Frontal cortex (tissue), 3 donors: ENCODE measurements at regions not wholly inside any gene's neighbourhood (a gene's known extent, or its start where the extent isn't known, plus 50 kb on each side); places are given as distances from the start of the nearest gene placed in this dataset.
"Not testable (repeated sequence)": the region's sequence is repeated elsewhere in the genome, so short reads cannot be mapped to it uniquely, and the experiment has no call there.

Experiments used
- DNase-seq, 2 donors: peaks; one replicate each; pipeline ENCODE4 v3.0.0; 2012; ENCODE audit warnings: low spot score in 2 of 2
- FAIRE-seq: peaks from 2 replicates; lab custom pipeline; 2012; peaks lifted over from hg19 to GRCh38; lab: Jason Lieb, UNC
- donor health status: control.
- donor health status: control.
- donor health status: control.

DNA sequence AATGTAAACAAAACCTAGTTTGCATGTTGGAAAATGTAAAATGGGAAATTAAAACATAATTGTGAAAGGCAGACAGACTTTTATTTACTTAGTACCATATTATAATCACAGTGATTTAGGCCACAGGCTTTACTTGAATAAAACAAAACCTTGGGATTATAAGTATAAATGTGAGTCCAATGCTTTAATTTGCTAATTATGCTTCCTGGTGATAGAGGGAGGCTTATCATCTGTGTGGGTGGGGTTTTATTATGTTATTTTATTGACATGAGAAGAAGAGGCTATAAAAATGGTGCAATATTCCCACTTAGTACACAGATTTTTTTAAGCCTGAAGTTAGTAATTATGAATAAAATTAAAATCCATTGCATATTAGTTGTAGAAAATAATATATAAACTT is 248.3 kb upstream of the TBL1XR1 start:
- no peak for FAIRE-seq

GRCh38 chr3:177446165-177446601 is 248.9 kb upstream of the TBL1XR1 start:
- no peak for FAIRE-seq
- DNase-seq, result no peak

More for the DNA sequence above, 248.3 kb upstream of the TBL1XR1 start:
- DNase-seq, result no peak

- FAIRE-seq (no peak), DNase-seq (no peak)
Observed at GRCh38 chr3:177447938-177448337, 250.7 kb upstream of the TBL1XR1 start.

GRCh38 chr3:177448987-177449359 is 251.7 kb upstream of the TBL1XR1 start:
- FAIRE-seq, result no peak
- no peak for DNase-seq

GRCh38 chr3:177449360-177450006 is 252.2 kb upstream of the TBL1XR1 start:
- DNase-seq, result no peak
- FAIRE-seq, result no peak

DNA sequence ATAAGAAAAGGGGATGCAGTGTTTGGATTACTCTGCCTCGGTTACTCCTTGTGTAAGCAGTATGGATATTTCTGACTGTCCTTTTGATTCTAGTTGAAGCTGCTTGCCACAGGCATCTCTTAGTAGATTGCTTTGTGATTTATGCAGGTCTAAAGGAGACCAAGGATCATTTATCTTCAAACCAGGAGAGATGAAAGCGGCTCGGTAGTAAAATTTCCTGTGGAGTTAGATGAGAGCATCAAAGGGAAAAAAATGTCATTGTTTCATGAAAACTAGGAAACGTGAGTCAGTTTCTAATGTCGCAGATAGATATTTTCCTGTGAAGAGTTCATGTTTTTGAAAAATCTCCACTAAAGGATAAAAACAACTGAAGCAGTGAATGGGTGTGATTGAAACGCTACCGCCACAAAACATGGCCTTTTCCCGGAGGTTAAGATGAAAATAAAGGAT is 254.0 kb upstream of the TBL1XR1 start:
- no peak for FAIRE-seq
- DNase-seq, result no peak

DNA sequence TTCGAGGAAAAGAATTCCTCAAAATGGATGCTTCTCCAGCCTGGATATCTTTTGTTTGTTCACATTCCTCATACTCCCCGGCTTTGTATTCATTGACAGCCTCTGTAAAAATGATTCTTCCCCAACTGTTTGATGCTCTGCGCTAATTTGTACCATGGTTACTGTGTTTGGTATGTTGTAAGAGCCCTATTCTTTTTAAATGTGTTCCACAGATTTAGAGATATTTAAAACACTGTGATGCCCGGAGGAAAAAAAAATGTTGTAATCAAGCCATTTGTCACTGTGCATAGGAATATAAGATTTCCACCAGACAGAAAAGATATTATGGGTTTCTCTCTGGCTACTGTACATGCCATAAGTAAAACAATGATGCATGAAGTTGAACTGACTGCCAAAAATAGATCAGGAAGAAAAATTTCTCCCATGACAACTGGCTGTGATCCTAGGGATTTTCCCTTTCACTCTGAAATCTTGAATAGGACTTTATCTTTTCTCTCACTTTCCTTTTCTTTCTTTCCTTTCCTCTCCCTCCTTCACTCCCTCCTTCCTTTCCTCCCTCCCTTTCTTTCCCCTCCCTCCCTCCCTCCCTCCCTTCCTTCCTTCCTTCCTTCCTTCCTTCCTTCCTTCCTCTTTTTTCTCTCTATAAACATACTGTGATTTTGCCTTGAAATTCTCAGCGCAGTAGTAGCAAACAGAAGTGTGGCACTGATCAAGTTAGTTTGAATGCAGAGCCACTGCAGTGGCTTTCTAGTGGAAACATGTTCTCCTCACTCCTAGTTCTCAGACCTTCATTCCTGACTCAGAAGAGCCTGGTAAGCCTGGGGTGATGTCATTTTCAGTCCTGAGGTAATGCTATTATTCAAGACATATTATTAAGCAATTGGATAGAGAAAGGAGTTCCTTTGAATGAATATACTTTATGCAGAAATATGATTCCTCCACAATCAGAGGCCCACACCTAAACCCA is 254.9 kb upstream of the TBL1XR1 start:
- FAIRE-seq, result no peak

DNA sequence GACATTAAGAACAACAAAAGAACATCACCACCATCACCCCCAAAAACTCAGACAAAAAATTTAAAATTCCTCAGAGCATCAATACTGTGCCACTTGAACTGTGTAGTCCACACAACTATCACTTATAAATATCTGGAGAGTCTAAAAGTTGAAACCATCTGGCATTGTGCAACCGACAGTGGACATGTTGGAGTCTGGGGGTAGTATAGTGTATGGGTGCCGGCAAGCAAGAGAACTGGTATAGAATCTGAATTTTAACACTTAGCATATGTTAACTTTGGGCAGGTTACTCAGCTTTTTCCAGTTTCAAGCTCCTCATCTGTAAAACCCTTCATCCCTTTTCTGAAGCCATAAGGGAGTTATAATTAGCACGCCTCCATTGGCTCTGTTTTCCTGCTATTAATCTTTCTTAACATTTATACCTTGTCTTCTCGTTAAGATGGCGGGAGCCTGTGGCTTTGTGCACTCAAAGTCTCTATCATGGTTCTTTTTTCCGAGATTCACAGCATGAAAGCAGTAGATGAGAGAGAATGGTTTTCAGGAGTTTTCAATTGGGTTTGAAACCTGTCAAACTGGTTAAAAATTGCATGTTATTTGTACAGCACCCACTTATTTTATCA is 255.7 kb upstream of the TBL1XR1 start:
- no peak for FAIRE-seq
- no peak for DNase-seq

More for the DNA sequence above, 254.9 kb upstream of the TBL1XR1 start:
- DNase-seq, result no peak

DNA sequence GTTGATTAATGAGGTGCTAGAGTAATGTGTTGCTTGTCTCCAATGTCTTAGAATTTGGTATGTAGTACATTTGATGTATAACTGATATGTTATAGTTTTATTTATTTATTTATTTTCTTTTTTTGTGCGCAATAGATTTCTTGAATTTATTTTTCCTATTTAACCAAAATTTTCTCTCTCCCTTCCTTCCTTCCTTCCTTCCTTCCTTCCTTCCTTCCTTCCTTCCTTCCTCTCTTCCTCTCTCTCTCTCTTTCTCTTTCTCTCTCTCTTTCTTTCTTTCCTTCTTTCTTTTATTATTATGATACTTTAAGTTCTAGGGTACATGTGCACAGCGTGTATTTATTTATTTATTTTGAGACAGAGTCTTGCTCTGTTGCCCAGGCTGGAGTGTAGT is 256.2 kb upstream of the TBL1XR1 start:
- FAIRE-seq (no peak), DNase-seq (no peak)

GRCh38 chr3:177457204-177457603 is 259.9 kb upstream of the TBL1XR1 start:
- not testable (repeated sequence) for DNase-seq, FAIRE-seq

DNA sequence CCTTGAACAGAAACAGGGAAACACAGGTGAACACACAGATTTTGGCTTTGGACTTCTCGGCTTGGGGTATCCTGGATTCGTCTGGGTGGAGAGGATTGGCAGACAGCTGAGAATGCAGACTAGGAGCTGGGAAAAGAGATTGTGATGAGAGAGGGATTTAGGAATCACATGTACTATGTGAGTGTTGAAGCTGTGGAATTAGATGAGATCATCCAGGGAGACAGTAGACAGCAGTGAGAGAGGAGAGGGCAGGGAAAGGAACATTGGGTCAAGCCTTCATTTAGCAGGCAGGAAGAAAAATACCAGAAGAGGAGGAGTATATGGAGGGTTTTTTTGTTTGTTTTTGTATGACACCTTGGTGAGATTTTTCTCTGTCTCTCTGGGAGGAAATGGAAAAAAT is 262.1 kb upstream of the TBL1XR1 start:
- no peak for DNase-seq
- no peak for FAIRE-seq

DNA sequence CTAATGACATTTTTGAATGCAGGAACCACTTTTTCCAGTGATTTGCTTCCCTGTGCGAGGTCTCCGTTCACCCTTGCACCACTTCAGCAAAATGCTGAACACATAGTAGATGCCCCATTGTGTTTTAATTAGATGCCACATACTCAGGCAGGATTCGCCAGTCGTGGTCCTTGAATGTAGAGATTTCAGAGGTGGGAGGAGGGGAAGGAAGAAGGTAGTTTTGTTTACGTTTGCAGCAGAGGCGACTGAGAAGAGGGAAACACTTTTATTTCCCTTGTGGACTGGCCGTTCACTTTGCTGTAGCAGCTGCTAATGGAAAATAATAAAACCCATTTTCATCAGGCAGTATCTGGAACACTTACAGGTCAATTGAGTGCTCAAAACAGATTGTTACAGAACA is 262.8 kb upstream of the TBL1XR1 start:
- DNase-seq (no peak), FAIRE-seq (no peak)

DNA sequence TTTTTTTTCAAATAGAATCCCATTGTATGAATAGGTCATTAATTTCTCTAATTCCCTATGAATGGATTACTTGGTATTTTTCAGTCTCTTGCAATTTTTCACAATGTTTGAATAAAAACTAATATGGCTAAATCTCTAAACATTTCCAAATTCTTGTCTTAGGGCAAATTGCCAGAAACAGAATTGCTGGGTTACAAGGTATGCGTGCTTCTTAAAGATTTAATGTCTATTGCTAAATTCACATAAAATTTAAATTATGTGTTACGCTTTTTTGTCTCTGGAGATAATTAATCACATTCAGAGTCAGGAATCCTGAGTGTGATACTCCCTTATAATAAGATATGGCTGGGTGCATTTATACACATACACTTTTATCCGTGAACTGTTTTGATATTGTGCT is 264.5 kb upstream of the TBL1XR1 start:
- no peak for DNase-seq
- FAIRE-seq, result no peak

- not testable (repeated sequence) for DNase-seq, FAIRE-seq
Observed at GRCh38 chr3:177463341-177463740, 266.1 kb upstream of the TBL1XR1 start.

- no peak for FAIRE-seq
- no peak for DNase-seq
Observed at GRCh38 chr3:177463863-177464262, 266.6 kb upstream of the TBL1XR1 start.

DNA sequence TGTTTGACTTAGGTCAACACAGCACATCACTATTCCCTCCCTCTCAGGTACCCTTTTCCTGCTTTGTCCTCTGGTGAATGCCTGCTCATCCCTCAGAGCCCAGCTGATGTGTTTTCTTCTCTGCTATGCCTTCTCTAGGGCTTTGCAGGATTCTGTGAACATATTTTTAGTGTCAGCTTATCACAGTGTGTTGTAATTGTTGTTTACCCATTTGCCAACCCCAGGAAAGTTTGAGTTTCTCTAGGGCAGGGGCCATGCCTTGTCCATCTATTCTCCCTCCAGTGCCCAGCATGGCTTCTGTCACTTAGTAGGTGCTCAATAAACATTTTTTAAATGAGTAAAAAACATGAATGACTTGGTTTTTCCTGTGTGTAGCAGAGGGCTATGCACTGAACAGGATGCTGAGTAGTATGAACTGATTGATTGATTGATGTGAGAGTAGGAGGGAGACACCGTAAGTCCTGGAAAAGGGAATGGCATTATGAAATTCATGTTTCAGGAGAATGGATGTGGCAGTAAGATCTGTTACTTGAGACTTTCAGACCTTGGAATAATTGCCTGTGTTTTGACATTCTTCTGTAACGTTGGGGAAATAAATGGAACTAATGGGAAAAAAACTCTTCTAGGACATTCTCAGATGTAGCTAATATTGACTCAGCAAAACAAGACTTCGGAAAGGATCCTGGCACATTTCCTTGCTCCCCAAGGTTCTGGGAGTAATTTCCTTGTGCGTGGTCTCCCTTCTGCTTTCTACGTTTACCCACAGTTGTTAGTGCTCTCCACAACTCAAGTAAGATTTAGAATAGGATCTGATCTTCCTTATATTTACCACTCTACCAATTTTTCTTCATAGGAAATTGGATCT is 267.3 kb upstream of the TBL1XR1 start:
- FAIRE-seq (no peak), DNase-seq (no peak)

GRCh38 chr3:177465257-177465642 is 268.0 kb upstream of the TBL1XR1 start:
- DNase-seq (no peak), FAIRE-seq (no peak)

GRCh38 chr3:177466074-177466473 is 268.8 kb upstream of the TBL1XR1 start:
- FAIRE-seq (no peak), DNase-seq (no peak)

DNA sequence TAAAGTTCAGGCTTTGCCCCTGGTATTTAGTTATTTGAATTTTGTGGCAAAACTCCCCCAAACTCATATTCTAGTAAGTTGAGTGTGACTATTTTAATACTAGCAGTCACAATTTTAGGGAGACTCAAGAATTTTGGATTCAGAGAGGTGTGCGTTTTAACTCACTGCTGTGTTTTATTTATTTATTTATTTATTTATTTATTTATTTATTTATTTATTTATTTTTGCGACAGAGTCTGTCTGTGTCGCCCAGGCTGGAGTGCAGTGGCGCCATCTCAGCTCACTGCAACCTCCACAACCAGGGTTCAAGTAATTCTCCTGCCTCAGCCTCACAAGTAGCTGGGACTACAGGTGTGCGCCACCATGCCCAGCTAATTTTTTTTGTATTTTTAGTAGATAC is 269.3 kb upstream of the TBL1XR1 start:
- not testable (repeated sequence) for FAIRE-seq, DNase-seq
